ENCODE measurements at regions not wholly inside any gene's neighbourhood (a gene's known extent, or its start where the extent isn't known, plus 50 kb on each side); places are given as distances from the start of the nearest gene placed in this dataset.

- Histone ChIP-seq H3K27ac (ENCODE audit: low read length) (no peak overlapping the region), H3K4me1 (ENCODE audit: control insufficient read depth, insufficient read depth, low read length) (no peaks in the 10 kb centered on the region), H3K36me3 (ENCODE audit: control insufficient read depth, insufficient read depth, low read length) (no peaks in the 10 kb centered on the region), H3K27me3 (ENCODE audit: control insufficient read depth, insufficient read depth, low read length) (no peaks in the 10 kb centered on the region), H3K9me3 (ENCODE audit: control insufficient read depth, insufficient read depth, low read depth, low read length) (no peaks in the 10 kb centered on the region), H3K4me3 (ENCODE audit: low read depth in 2 of 2, low read length in 2 of 2) (no peak overlapping the region)
- ATAC-seq (no peak), DNase-seq (ENCODE audit: low read depth, low spot score) (no peak)
- intact Hi-C loops (cut with micrococcal nuclease; ENCODE audit: unreplicated experiment): no loop called here
- ChIA-PET CTCF (no interaction called here), POLR2A (no interaction called here)
- no TSS peak for BruUV-seq (replicated peaks)
- TF ChIP-seq REST (IDR thresholded peaks at IDR 0.05; ENCODE audit: insufficient read depth in 1 of 2, low read depth in 2 of 2, low read length in 1 of 2): no peak
- in situ Hi-C loops (cut with HindIII; ENCODE audit: low pct_unique_long_range_greater_than_20kb, low sequenced_read_pairs): no loop called here
These were observed 1264.3 kb downstream of the BRD1 start for GRCh38 chr22:48563118-48563965.

- ATAC-seq (no peak), DNase-seq (ENCODE audit: low read depth, low spot score) (no peak)
- BruUV-seq (replicated peaks): no TSS peak
- Histone ChIP-seq H3K27me3 (ENCODE audit: control insufficient read depth, insufficient read depth, low read length) (no peaks in the 10 kb centered on the region), H3K9me3 (ENCODE audit: control insufficient read depth, insufficient read depth, low read depth, low read length) (no peaks in the 10 kb centered on the region), H3K27ac (ENCODE audit: low read length) (no peak overlapping the region), H3K36me3 (ENCODE audit: control insufficient read depth, insufficient read depth, low read length) (no peaks in the 10 kb centered on the region), H3K4me1 (ENCODE audit: control insufficient read depth, insufficient read depth, low read length) (no peaks in the 10 kb centered on the region), H3K4me3 (ENCODE audit: low read depth in 2 of 2, low read length in 2 of 2) (no peak overlapping the region)
- in situ Hi-C loops (cut with HindIII; ENCODE audit: low pct_unique_long_range_greater_than_20kb, low sequenced_read_pairs) (no loop called here), intact Hi-C loops (cut with micrococcal nuclease; ENCODE audit: unreplicated experiment) (no loop called here)
- TF ChIP-seq REST (IDR thresholded peaks at IDR 0.05; ENCODE audit: insufficient read depth in 1 of 2, low read depth in 2 of 2, low read length in 1 of 2): no peak
- no peak for TF ChIP-seq CTCF (IDR thresholded peaks at IDR 0.05)
- TF ChIP-seq POLR2AphosphoS5 (IDR thresholded peaks at IDR 0.05; ENCODE audit: low read depth, low read length): no peak
- TF ChIP-seq TCF7L2 (IDR thresholded peaks at IDR 0.05; ENCODE audit: low read depth, low read length): no peak
- TF ChIP-seq SIN3A (IDR thresholded peaks at IDR 0.05; ENCODE audit: borderline replicate concordance, insufficient read depth, low read depth, low read length): no peak
- ChIA-PET CTCF (no interaction called here), POLR2A (no interaction called here)
These were observed 1266.0 kb downstream of the BRD1 start for GRCh38 chr22:48561676-48562075.

Data from Panc1 (cell line).